ENCODE measurements at regions not wholly inside any gene's neighbourhood (a gene's known extent, or its start where the extent isn't known, plus 50 kb on each side); places are given as distances from the start of the nearest gene placed in this dataset.
"Not testable (repeated sequence)": the region's sequence is repeated elsewhere in the genome, so short reads cannot be mapped to it uniquely, and the experiment has no call there.

DNA sequence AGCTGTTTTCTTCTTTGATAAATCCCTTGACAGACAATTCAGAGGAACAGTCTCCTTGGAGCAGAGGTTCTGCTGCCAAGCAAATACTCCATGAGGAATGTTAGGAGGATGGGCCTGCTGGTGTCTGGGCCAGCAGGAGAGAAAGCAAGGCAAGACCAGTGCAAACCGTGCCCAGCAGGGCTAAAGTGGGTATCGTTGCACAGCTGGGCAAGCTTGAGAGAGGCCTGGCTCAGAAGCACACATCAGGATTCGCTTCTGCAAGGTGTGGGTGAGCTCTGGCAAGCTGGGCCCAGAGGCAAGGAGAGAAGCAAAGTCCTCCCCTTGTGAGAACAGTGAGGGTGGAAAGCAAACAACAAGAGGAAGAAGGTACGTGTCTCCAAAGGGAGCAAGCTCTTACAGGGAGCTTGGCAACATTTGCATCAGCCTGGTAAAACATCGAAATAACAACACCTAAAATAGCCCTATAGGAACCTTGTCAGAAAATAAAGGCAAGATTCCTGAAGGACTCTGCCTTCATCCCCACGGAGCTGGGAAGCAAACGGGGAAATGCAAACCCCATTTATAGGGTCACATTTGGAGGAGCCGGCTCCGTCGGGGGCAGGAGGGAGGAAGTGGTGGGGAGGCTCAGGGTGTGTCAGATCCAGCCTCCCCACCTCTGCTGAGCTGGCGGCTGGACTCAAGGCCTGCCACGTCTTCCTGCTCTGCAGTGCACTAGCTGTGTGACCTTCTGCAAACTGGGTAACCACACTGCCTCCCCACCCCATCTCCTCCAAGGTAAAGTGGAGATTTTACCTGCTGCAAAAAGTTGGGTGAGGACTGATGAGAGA, 62.3 kb upstream of the HIVEP3 start:
- no peak for DNase-seq (ENCODE audit: low spot score)

DNA sequence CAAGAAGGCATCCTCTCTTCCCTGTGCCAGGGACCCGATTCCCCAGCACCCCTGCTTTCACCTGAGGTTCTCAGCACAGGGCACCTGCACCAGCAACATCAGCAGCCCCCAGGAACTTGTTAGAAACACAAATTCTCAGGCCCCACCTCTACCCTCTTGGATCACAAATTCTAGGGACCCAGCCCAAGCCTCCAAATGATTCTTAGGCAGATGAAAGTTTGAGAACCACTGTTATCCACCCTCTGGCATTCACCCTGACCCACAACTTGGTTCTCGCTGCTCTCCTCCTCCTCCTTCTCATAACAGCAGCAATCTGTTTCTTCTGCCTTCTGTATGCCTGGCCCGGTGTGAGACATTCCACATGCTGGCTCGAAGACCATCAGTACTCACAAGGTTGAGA, 60.3 kb upstream of the HIVEP3 start:
- no peak for DNase-seq (ENCODE audit: low spot score)

DNA sequence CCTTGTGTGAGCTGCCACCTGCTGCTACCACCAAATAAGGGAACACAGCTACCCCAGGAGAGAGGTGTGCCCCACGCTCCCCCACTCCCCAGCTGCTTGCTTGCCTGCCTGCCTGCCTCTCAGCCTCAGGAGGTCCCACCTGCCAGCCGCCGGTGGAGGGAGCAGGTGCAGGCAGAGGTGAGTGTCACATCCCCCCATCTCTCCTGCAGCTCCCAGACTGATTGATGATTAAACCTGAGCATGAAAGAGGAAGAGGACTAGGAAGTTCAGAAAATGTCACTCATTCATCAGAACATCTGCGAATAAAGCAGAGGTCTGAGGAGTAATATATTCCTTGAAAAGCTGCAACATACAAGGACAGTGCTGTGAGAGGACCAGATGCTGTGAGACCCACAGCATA, 58.6 kb upstream of the HIVEP3 start:
- no peak for DNase-seq (ENCODE audit: low spot score)

DNA sequence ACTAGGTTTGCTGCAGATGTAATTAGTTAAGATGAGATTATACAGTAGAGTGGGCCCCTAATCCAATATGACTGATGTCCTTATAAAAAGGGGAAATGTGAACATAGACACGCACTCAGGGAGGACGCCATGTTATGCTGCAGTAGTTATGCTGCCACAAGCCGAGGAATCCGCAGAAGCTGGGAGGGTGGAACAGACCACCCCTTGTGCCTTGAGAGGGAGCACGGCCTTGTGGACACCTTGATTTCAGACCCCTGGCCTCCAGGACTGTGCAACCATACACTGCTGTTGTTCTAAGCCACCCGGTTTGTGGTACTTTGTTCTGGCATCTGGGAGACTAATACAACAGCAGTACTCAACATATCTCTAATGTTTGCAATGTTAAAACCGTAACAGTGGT, 57.9 kb upstream of the HIVEP3 start:
- no peak for DNase-seq (ENCODE audit: low spot score)

GRCh38 chr1:41975850-41976569, 57.3 kb upstream of the HIVEP3 start:
- no peak for DNase-seq (ENCODE audit: low spot score)

DNA sequence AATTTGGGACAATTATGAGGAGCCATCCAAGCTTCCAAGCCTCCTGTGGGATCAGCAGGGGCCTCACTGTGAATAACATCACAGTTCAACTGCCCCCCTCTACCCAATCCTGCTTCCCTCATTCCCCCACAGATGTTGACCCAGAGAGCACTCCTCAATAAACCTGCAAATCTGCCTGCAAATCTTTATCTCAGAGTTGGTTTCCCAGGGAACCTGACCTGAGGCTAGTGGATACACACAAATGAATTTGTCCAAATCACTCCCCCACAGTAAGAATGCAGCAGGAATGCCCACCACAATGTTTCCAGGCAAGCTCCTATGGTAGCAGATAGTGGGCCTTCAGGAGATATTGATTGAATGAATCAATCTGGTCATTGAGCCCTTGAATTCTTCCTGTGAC, 56.4 kb upstream of the HIVEP3 start:
- DNase-seq (ENCODE audit: low spot score): no peak

- DNase-seq (ENCODE audit: low spot score): not testable (repeated sequence)
Measured at GRCh38 chr1:41968557-41968956, 49.8 kb upstream of the HIVEP3 start.

Data from Ammon's horn (tissue), 1 donor.